Nephron (organoid): ENCODE measurements at regions not wholly inside any gene's neighbourhood (a gene's known extent, or its start where the extent isn't known, plus 50 kb on each side); places are given as distances from the start of the nearest gene placed in this dataset.
A peak's percentile ranks its signal among the peaks of the same experiment; 100 is the strongest.

Experiments used
- H3K27ac Mint-ChIP-seq, 3 experiments: 2 replicates each; pipeline ENCODE4 v1.8.0; 2020; ENCODE audit warnings: mixed read lengths in 3 of 3, mild to moderate bottlenecking in 2 of 3, moderate library complexity in 1 of 3
- H3K27me3 Mint-ChIP-seq: 2 replicates; pipeline ENCODE4 v1.8.0; 2021; ENCODE audit warnings: low read depth, mild to moderate bottlenecking, moderate library complexity, mixed read lengths
- H3K36me3 Mint-ChIP-seq: 2 replicates; pipeline ENCODE4 v1.8.0; 2020; ENCODE audit warnings: low read depth, mixed read lengths
- H3K4me1 Mint-ChIP-seq: 2 replicates; pipeline ENCODE4 v1.8.0; 2020; ENCODE audit warnings: mixed read lengths
- H3K4me3 Mint-ChIP-seq, 3 experiments: 2 replicates each; pipeline ENCODE4 v1.8.0; 2020; ENCODE audit warnings: mild to moderate bottlenecking in 3 of 3, mixed read lengths in 3 of 3, moderate library complexity in 2 of 3
- H3K9me3 Mint-ChIP-seq: 2 replicates; pipeline ENCODE4 v1.8.0; 2020; ENCODE audit warnings: mixed read lengths
- CTCF ChIP-seq, 3 experiments: fragments of 200-600 bp; sonication (generic); IDR thresholded peaks; one replicate each; pipeline ENCODE4 v1.5.0; 2021; ENCODE audit warnings: antibody characterized with exemption in 3 of 3; ENCODE audit not compliant: unreplicated experiment in 3 of 3

GRCh38 chr11:39288011-39288410, 2171.4 kb downstream of the LRRC4C start:
- peaks cover 20% of the 10 kb centered on the region for H3K9me3 Mint-ChIP-seq
- no peaks in the 10 kb centered on the region for H3K27me3 Mint-ChIP-seq
- no peak overlapping the region for H3K27ac Mint-ChIP-seq
- no peaks in the 10 kb centered on the region for H3K4me1 Mint-ChIP-seq
- H3K4me3 Mint-ChIP-seq: no peak overlapping the region
- no peak for TF ChIP-seq CTCF (IDR thresholded peaks at IDR 0.05; ENCODE audit: unreplicated experiment in 3 of 3)
- H3K36me3 Mint-ChIP-seq: no peaks in the 10 kb centered on the region

- Mint-ChIP-seq H3K36me3 (no peaks in the 10 kb centered on the region), H3K4me1 (peaks cover 9% of the 10 kb centered on the region), H3K27ac (peak overlapping the region; percentile 17 to 73 (median 63)), H3K27me3 (no peaks in the 10 kb centered on the region), H3K4me3 (no peak overlapping the region), H3K9me3 (no peaks in the 10 kb centered on the region)
- TF ChIP-seq CTCF (IDR thresholded peaks at IDR 0.05; ENCODE audit: unreplicated experiment in 3 of 3): no peak
Observed at GRCh38 chr11:39268176-39268690, 2191.2 kb downstream of the LRRC4C start.

- no peak for TF ChIP-seq CTCF (IDR thresholded peaks at IDR 0.05; ENCODE audit: unreplicated experiment in 3 of 3)
- H3K4me1 Mint-ChIP-seq: no peaks in the 10 kb centered on the region
- no peaks in the 10 kb centered on the region for H3K27me3 Mint-ChIP-seq
- H3K27ac Mint-ChIP-seq: no peak overlapping the region
- peaks cover 29% of the 10 kb centered on the region for H3K9me3 Mint-ChIP-seq
- H3K36me3 Mint-ChIP-seq: peaks cover 7% of the 10 kb centered on the region
- no peak overlapping the region for H3K4me3 Mint-ChIP-seq
Observed at GRCh38 chr11:39255648-39256047, 2203.8 kb downstream of the LRRC4C start.

- no peaks in the 10 kb centered on the region for H3K36me3 Mint-ChIP-seq
- H3K27me3 Mint-ChIP-seq: no peaks in the 10 kb centered on the region
- no peak for TF ChIP-seq CTCF (IDR thresholded peaks at IDR 0.05; ENCODE audit: unreplicated experiment in 3 of 3)
- H3K27ac Mint-ChIP-seq: no peak overlapping the region
- peaks cover 4% of the 10 kb centered on the region for H3K4me1 Mint-ChIP-seq
- H3K4me3 Mint-ChIP-seq: no peak overlapping the region
- peaks cover 7% of the 10 kb centered on the region for H3K9me3 Mint-ChIP-seq
Observed at GRCh38 chr11:39249566-39250365, 2209.7 kb downstream of the LRRC4C start.

- Mint-ChIP-seq H3K27ac (no peak overlapping the region), H3K4me3 (no peak overlapping the region), H3K4me1 (peaks cover 5% of the 10 kb centered on the region), H3K36me3 (no peaks in the 10 kb centered on the region), H3K9me3 (peaks cover 2% of the 10 kb centered on the region), H3K27me3 (no peaks in the 10 kb centered on the region)
- no peak for TF ChIP-seq CTCF (IDR thresholded peaks at IDR 0.05; ENCODE audit: unreplicated experiment in 3 of 3)
Observed at GRCh38 chr11:39247570-39248137, 2211.8 kb downstream of the LRRC4C start.
